SK-N-SH (cell line): ENCODE measurements at regions not wholly inside any gene's neighbourhood (a gene's known extent, or its start where the extent isn't known, plus 50 kb on each side); places are given as distances from the start of the nearest gene placed in this dataset.

Experiments used
- CTCF ChIA-PET: fragments of 300-600, 350-600 bp; formaldehyde crosslinking; extraction: SDS; loops from one replicate; lab custom pipeline; 2021; lab: Yijun Ruan, JAX
- POLR2A ChIA-PET: fragments of 350-600 bp; sonication (Branson Sonifier 250); formaldehyde crosslinking; extraction: SDS; loops from one replicate; lab custom pipeline; 2020; ENCODE audit warnings: antibody characterized with exemption, inconsistent platforms; lab: Yijun Ruan, JAX
- DNase-seq: peaks from one replicate; pipeline ENCODE4 v3.0.0; 2012
- H2AFZ ChIP-seq: fragments of 200-600 bp; sonication (generic); 2 replicates; pipeline ENCODE4 v1.8.1; 2016; ENCODE audit warnings: antibody characterized with exemption, mild to moderate bottlenecking, low read depth
- H3F3A ChIP-seq: fragments of 200-600 bp; sonication (generic); replicated peaks from 2 replicates; pipeline ENCODE3; 2016; ENCODE audit warnings: antibody characterized with exemption, mild to moderate bottlenecking; ENCODE audit not compliant: insufficient read depth
- H3K27ac ChIP-seq, 2 experiments: fragments of 200-500 bp in 1 of 2; fragments of 200-600 bp in 1 of 2; sonication (Bioruptor generic) in 1 of 2; sonication (generic), shearing (Covaris generic) in 1 of 2; 2 replicates each; pipeline versions ENCODE4 v1.5.1 to v1.6.1; 2014 to 2016; ENCODE audit warnings: low read depth in 2 of 2, inconsistent platforms in 1 of 2, low read length in 1 of 2, mild to moderate bottlenecking in 1 of 2, mixed read lengths in 1 of 2
- H3K27me3 ChIP-seq: fragments of 200-600 bp; sonication (generic), shearing (Covaris generic); 2 replicates; pipeline ENCODE4 v1.6.1; 2016; ENCODE audit warnings: mixed run types; ENCODE audit not compliant: insufficient read depth
- H3K36me3 ChIP-seq, 2 experiments: fragments of 200-500 bp in 1 of 2; fragments of 200-600 bp in 1 of 2; sonication (Bioruptor generic) in 1 of 2; sonication (generic) in 1 of 2; replicated peaks in 1 of 2; 2 replicates each; pipeline versions ENCODE3 to v1.5.1; 2014 to 2016; ENCODE audit warnings: low read length in 1 of 2, mild to moderate bottlenecking in 1 of 2; ENCODE audit not compliant: insufficient read depth in 2 of 2, control insufficient read depth in 1 of 2
- H3K4me1 ChIP-seq, 2 experiments: fragments of 200-500 bp in 1 of 2; fragments of 200-600 bp in 1 of 2; sonication (Bioruptor generic) in 1 of 2; sonication (generic), shearing (Covaris generic) in 1 of 2; 2 replicates each; pipeline versions ENCODE4 v1.5.1 to v1.6.1; 2014 to 2016; ENCODE audit warnings: low read depth in 1 of 2, low read length in 1 of 2, mixed run types in 1 of 2; ENCODE audit not compliant: insufficient read depth in 2 of 2, control insufficient read depth in 1 of 2
- H3K4me2 ChIP-seq: fragments of 200-600 bp; sonication (generic), shearing (Covaris generic); 2 replicates; pipeline ENCODE4 v1.6.1; 2017; ENCODE audit warnings: mixed run types
- H3K4me3 ChIP-seq, 2 experiments: fragments of 200-500 bp in 1 of 2; fragments of 200-600 bp in 1 of 2; sonication (Bioruptor generic) in 1 of 2; sonication (generic), shearing (Covaris generic) in 1 of 2; 2 replicates each; pipeline versions ENCODE4 v1.5.1 to v1.8.1; 2014 to 2016; ENCODE audit warnings: low read depth in 2 of 2, inconsistent platforms in 1 of 2, low read length in 1 of 2, mild to moderate bottlenecking in 1 of 2, mixed read lengths in 1 of 2, moderate library complexity in 1 of 2
- H3K79me2 ChIP-seq: fragments of 200-600 bp; sonication (generic); 2 replicates; pipeline ENCODE4 v1.8.1; 2017; ENCODE audit warnings: mild to moderate bottlenecking; ENCODE audit not compliant: insufficient read depth
- H3K9ac ChIP-seq: fragments of 200-600 bp; sonication (generic); 2 replicates; pipeline ENCODE4 v1.6.1; 2017; ENCODE audit warnings: mixed run types
- H3K9me2 ChIP-seq: fragments of 200-600 bp; sonication (generic); 2 replicates; pipeline ENCODE4 v1.6.1; 2017; ENCODE audit warnings: mixed run types
- H3K9me3 ChIP-seq: fragments of 200-600 bp; sonication (generic); 2 replicates; pipeline ENCODE4 v1.6.1; 2017; ENCODE audit warnings: mixed run types, mild to moderate bottlenecking, moderate library complexity
- H4K20me1 ChIP-seq: fragments of 200-600 bp; sonication (generic); 2 replicates; pipeline ENCODE4 v1.6.1; 2017; ENCODE audit warnings: mild to moderate bottlenecking, mixed run types; ENCODE audit not compliant: insufficient read depth
- CHD2 ChIP-seq: fragments of 150-350 bp; IDR thresholded peaks from 2 replicates; pipeline ENCODE4 v1.6.1; 2018; ENCODE audit warnings: low read length; ENCODE audit not compliant: partially characterized antibody
- EZH2phosphoT487 ChIP-seq: fragments of 200-600 bp; sonication (generic); IDR thresholded peaks from 2 replicates; pipeline ENCODE4 v1.6.1; 2017; ENCODE audit warnings: low read depth, mixed run types, mild to moderate bottlenecking, antibody characterized with exemption, moderate library complexity, borderline replicate concordance
- RAD21 ChIP-seq: IDR thresholded peaks from 2 replicates; pipeline ENCODE4 v1.6.1; 2012; ENCODE audit warnings: mild to moderate bottlenecking, low read length
- TAF1 ChIP-seq: IDR thresholded peaks from 2 replicates; pipeline ENCODE4 v1.6.1; 2012; ENCODE audit warnings: low read depth, mild to moderate bottlenecking, low read length, moderate library complexity, borderline replicate concordance
- WGBS: methylation state at CpG from one replicate; pipeline ENCODE4 v1.1.6; 2017; ENCODE audit warnings: low lambda C conversion rate; 5-methylcytosine and 5-hydroxymethylcytosine counted together
- TF ChIP-seq, protein P1 (sequence below): IDR thresholded peaks from 2 replicates; pipeline ENCODE4; 2012
- TF ChIP-seq, protein P2 (sequence below): fragments of 150-350 bp; IDR thresholded peaks from 2 replicates; pipeline ENCODE4 v1.6.1; 2016; ENCODE audit warnings: mild to moderate bottlenecking, low read depth, low read length
- TF ChIP-seq, protein P3 (sequence below): IDR thresholded peaks from 2 replicates; pipeline ENCODE4 v1.4.0; 2012; ENCODE audit warnings: low read depth
- TF ChIP-seq, protein P4 (sequence below): fragments of 150-350 bp; IDR thresholded peaks from 2 replicates; pipeline ENCODE4 v1.6.1; 2017; ENCODE audit warnings: antibody characterized with exemption, low read length, low read depth, borderline replicate concordance

GRCh38 chr4:114423582-114423981 lies 175.0 kb upstream of the UGT8 start:
- Histone ChIP-seq H3K27ac (no peak overlapping the region), H3K9me3 (no peaks in the 10 kb centered on the region), H3K9me2 (no peaks in the 10 kb centered on the region)
- DNase-seq, result no peak
- no peak for TF ChIP-seq CHD2
- TF ChIP-seq, protein P1, sequence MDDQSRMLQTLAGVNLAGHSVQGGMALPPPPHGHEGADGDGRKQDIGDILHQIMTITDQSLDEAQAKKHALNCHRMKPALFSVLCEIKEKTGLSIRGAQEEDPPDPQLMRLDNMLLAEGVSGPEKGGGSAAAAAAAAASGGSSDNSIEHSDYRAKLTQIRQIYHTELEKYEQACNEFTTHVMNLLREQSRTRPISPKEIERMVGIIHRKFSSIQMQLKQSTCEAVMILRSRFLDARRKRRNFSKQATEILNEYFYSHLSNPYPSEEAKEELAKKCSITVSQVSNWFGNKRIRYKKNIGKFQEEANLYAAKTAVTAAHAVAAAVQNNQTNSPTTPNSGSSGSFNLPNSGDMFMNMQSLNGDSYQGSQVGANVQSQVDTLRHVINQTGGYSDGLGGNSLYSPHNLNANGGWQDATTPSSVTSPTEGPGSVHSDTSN, result no peak
- TF ChIP-seq EZH2phosphoT487, result no peak
- no peak for TF ChIP-seq TAF1
- TF ChIP-seq, protein P2, sequence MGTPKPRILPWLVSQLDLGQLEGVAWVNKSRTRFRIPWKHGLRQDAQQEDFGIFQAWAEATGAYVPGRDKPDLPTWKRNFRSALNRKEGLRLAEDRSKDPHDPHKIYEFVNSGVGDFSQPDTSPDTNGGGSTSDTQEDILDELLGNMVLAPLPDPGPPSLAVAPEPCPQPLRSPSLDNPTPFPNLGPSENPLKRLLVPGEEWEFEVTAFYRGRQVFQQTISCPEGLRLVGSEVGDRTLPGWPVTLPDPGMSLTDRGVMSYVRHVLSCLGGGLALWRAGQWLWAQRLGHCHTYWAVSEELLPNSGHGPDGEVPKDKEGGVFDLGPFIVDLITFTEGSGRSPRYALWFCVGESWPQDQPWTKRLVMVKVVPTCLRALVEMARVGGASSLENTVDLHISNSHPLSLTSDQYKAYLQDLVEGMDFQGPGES, result no peak
- TF ChIP-seq, protein P3, sequence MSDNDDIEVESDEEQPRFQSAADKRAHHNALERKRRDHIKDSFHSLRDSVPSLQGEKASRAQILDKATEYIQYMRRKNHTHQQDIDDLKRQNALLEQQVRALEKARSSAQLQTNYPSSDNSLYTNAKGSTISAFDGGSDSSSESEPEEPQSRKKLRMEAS, result no peak
- TF ChIP-seq, protein P4, sequence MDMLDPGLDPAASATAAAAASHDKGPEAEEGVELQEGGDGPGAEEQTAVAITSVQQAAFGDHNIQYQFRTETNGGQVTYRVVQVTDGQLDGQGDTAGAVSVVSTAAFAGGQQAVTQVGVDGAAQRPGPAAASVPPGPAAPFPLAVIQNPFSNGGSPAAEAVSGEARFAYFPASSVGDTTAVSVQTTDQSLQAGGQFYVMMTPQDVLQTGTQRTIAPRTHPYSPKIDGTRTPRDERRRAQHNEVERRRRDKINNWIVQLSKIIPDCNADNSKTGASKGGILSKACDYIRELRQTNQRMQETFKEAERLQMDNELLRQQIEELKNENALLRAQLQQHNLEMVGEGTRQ, result no peak
- TF ChIP-seq, all 33 proteins: peak for 0
- Histone ChIP-seq H2AFZ (no peak overlapping the region), H3K36me3 (no peaks in the 10 kb centered on the region), H3K4me1 (no peaks in the 10 kb centered on the region), H3K9ac (no peak overlapping the region), H3K27me3 (peaks cover 4% of the 10 kb centered on the region; the same call in 1 of the 2 replicates), H3F3A (no peaks in the 10 kb centered on the region), H4K20me1 (no peaks in the 10 kb centered on the region), H3K4me2 (no peak overlapping the region), H3K79me2 (no peaks in the 10 kb centered on the region), H3K4me3 (no peak overlapping the region)
- 45% methylated on average over 3 of the region's 3 CpGs for WGBS
- POLR2A ChIA-PET, result no interaction called here
- CTCF ChIA-PET, result no interaction called here

GRCh38 chr4:114435116-114435515 lies 163.5 kb upstream of the UGT8 start:
- no peak for TF ChIP-seq RAD21
- no peak overlapping the region for H3K27ac ChIP-seq
- H3K79me2 ChIP-seq, result no peaks in the 10 kb centered on the region

More at GRCh38 chr4:114435116-114435515, 163.5 kb upstream of the UGT8 start:
- H3K27me3 ChIP-seq, result peaks cover 1% of the 10 kb centered on the region; the same call in 1 of the 2 replicates
- no peak overlapping the region for H3K4me2 ChIP-seq
- H3K4me3 ChIP-seq, result no peak overlapping the region
- ChIA-PET POLR2A (no interaction called here), CTCF (no interaction called here)
- no peak overlapping the region for H2AFZ ChIP-seq
- H3K36me3 ChIP-seq, result no peaks in the 10 kb centered on the region
- no peaks in the 10 kb centered on the region for H3F3A ChIP-seq
- H3K9me2 ChIP-seq, result no peaks in the 10 kb centered on the region
- no CpG with 5 or more reads among the region's 1 CpG for whole genome bisulfite sequencing
- DNase-seq, result no peak
- H3K4me1 ChIP-seq, result no peaks in the 10 kb centered on the region
- no peaks in the 10 kb centered on the region for H4K20me1 ChIP-seq
- H3K9ac ChIP-seq, result no peak overlapping the region
- no peaks in the 10 kb centered on the region for H3K9me3 ChIP-seq
